B cell (primary cell): ENCODE measurements at regions not wholly inside any gene's neighbourhood (a gene's known extent, or its start where the extent isn't known, plus 50 kb on each side); places are given as distances from the start of the nearest gene placed in this dataset.

Source experiments
- ATAC-seq: fragments of 200-7000 bp; cut with Tn5 transposase; one replicate; pipeline ENCODE4 v1.10.0; 2021; ENCODE audit warnings: low read depth, mild to moderate bottlenecking, moderate number of reproducible peaks, moderate library complexity
- CTCF ChIA-PET: fragments of 350-600 bp; sonication (Branson Sonifier 250); formaldehyde crosslinking; loops from one replicate; lab custom pipeline; 2021; ENCODE audit warnings: antibody characterized with exemption, inconsistent platforms; lab: Charles Lee
- POLR2A ChIA-PET: fragments of 350-600 bp; sonication (Branson Sonifier 250); formaldehyde crosslinking; loops from one replicate; lab custom pipeline; 2021; ENCODE audit warnings: antibody characterized with exemption; lab: Charles Lee
- DNase-seq: peaks from one replicate; pipeline ENCODE4 v3.0.0; 2013
- H2AFZ ChIP-seq: 2 replicates; pipeline ENCODE4 v1.6.1; 2012; ENCODE audit warnings: mild to moderate bottlenecking, low read depth, low read length; ENCODE audit not compliant: insufficient read depth, poor library complexity, severe bottlenecking
- H3K27ac ChIP-seq, 2 donors: 1 replicate in 1 of 2; 2 replicates in 1 of 2; pipeline ENCODE4 v1.5.1; 2012 to 2013; ENCODE audit warnings: low read length in 2 of 2, mild to moderate bottlenecking in 2 of 2, moderate library complexity in 1 of 2
- H3K27me3 ChIP-seq, 4 experiments: fragments of 200-600 bp in 1 of 4; sonication (generic) in 1 of 4; replicated peaks in 1 of 4; 1 replicate in 2 of 4; 2 replicates in 2 of 4; pipeline versions ENCODE4 v1.6.1 to v1.7.0; 2013 to 2016; ENCODE audit warnings: low read length in 3 of 4, mild to moderate bottlenecking in 2 of 4, mixed read lengths in 1 of 4, moderate library complexity in 1 of 4; ENCODE audit not compliant: insufficient read depth in 4 of 4, control insufficient read depth in 3 of 4; ENCODE audit errors: control extremely low read depth in 1 of 4
- H3K36me3 ChIP-seq, 2 experiments: replicated peaks in 1 of 2; 1 replicate in 1 of 2; 2 replicates in 1 of 2; pipeline versions ENCODE4 v1.6.1 to v1.7.1; 2013; ENCODE audit warnings: low read length in 1 of 2; ENCODE audit not compliant: insufficient read depth in 2 of 2, control insufficient read depth in 1 of 2; ENCODE audit errors: control extremely low read depth in 1 of 2, extremely low read depth in 1 of 2
- H3K4me1 ChIP-seq, 2 donors: fragments of 200-600 bp in 1 of 2; sonication (generic) in 1 of 2; 1 replicate in 1 of 2; 2 replicates in 1 of 2; pipeline versions ENCODE4 v1.5.1 to v1.6.1; 2013 to 2017; ENCODE audit warnings: low read length in 2 of 2; ENCODE audit not compliant: control insufficient read depth in 2 of 2, insufficient read depth in 2 of 2
- H3K4me2 ChIP-seq: replicated peaks from 2 replicates; pipeline ENCODE3; 2012; ENCODE audit warnings: mild to moderate bottlenecking, low read depth, low read length; ENCODE audit not compliant: poor library complexity, severe bottlenecking
- H3K4me3 ChIP-seq, 5 experiments: fragments of 200-600 bp in 1 of 5; sonication (generic) in 1 of 5; 1 replicate in 3 of 5; 2 replicates in 2 of 5; pipeline versions ENCODE4 v1.5.1 to v1.7.0; 2011 to 2016; ENCODE audit warnings: low read length in 4 of 5, mild to moderate bottlenecking in 4 of 5, low read depth in 2 of 5, control low read depth in 1 of 5, moderate library complexity in 1 of 5; ENCODE audit not compliant: insufficient read depth in 1 of 5; ENCODE audit errors: control extremely low read depth in 1 of 5, extremely low read depth in 1 of 5
- H3K79me2 ChIP-seq: fragments of 200-600 bp; sonication (generic); one replicate; pipeline ENCODE4 v1.6.0; 2016; ENCODE audit warnings: low read length; ENCODE audit not compliant: control insufficient read depth, insufficient read depth
- H3K9ac ChIP-seq: fragments of 200-600 bp; sonication (generic); 2 replicates; pipeline ENCODE4 v1.6.1; 2017; ENCODE audit warnings: mild to moderate bottlenecking, low read length, moderate library complexity
- H3K9me3 ChIP-seq, 3 donors: one replicate each; pipeline versions ENCODE4 v1.6.1 to v1.7.1; 2013; ENCODE audit warnings: low read length in 2 of 3; ENCODE audit not compliant: control insufficient read depth in 2 of 3, insufficient read depth in 1 of 3; ENCODE audit errors: control extremely low read depth in 1 of 3
- H4K20me1 ChIP-seq: 2 replicates; pipeline ENCODE4 v1.6.0; 2012; ENCODE audit warnings: mild to moderate bottlenecking, low read length; ENCODE audit not compliant: insufficient read depth, control insufficient read depth, poor library complexity, severe bottlenecking
- H3K27ac Mint-ChIP-seq: one replicate; pipeline ENCODE4 v1.8.0; 2021; ENCODE audit warnings: mixed read lengths
- H3K27me3 Mint-ChIP-seq: one replicate; pipeline ENCODE4 v1.8.0; 2021; ENCODE audit warnings: mixed read lengths
- H3K4me1 Mint-ChIP-seq: one replicate; pipeline ENCODE4 v1.8.0; 2021; ENCODE audit warnings: mixed read lengths
- H3K4me3 Mint-ChIP-seq: one replicate; pipeline ENCODE4 v1.8.0; 2021; ENCODE audit warnings: mixed read lengths
- H3K9me3 Mint-ChIP-seq: one replicate; pipeline ENCODE4 v1.8.0; 2022; ENCODE audit warnings: mixed read lengths; ENCODE audit not compliant: insufficient read depth
- CTCF ChIP-seq: fragments of 200-600 bp; IDR thresholded peaks from one replicate; pipeline ENCODE4 v1.8.0; 2022; ENCODE audit warnings: antibody characterized with exemption, mild to moderate bottlenecking
- EZH2 ChIP-seq: IDR thresholded peaks from 2 replicates; pipeline ENCODE4 v1.6.1; 2012; ENCODE audit warnings: borderline replicate concordance, low read depth, mild to moderate bottlenecking, moderate library complexity, low read length; ENCODE audit not compliant: insufficient read depth, poor library complexity, severe bottlenecking
- WGBS: methylation state at CpG from one replicate; pipeline ENCODE4 v1.1.5; 2013; ENCODE audit warnings: missing lambda C conversion rate; ENCODE audit not compliant: insufficient coverage; 5-methylcytosine and 5-hydroxymethylcytosine counted together
- intact Hi-C: fragments of 100-400 bp; cut with micrococcal nuclease; formaldehyde crosslinking; loops from one replicate; pipeline ENCODE4 v1.10.0; 2022

GRCh38 chr2:118319271-118319684, 231.0 kb downstream of the INSIG2 start:
- ChIA-PET CTCF (no interaction called here), POLR2A (no interaction called here)
- Histone ChIP-seq H2AFZ (no peak overlapping the region), H3K36me3 (no peaks in the 10 kb centered on the region), H4K20me1 (no peaks in the 10 kb centered on the region), H3K4me3 (no peak overlapping the region), H3K27me3 (peaks cover 0 to 4% (median 2%) of the 10 kb centered on the region in 4 experiments), H3K27ac (no peak overlapping the region), H3K9me3 (no peaks in the 10 kb centered on the region), H3K9ac (no peak overlapping the region), H3K4me2 (no peak overlapping the region), H3K4me1 (no peaks in the 10 kb centered on the region), H3K79me2 (no peaks in the 10 kb centered on the region)
- DNase-seq, result no peak
- Mint-ChIP-seq H3K9me3 (peaks cover 3% of the 10 kb centered on the region), H3K27ac (no peak overlapping the region), H3K4me3 (no peak overlapping the region), H3K4me1 (no peaks in the 10 kb centered on the region), H3K27me3 (peaks cover 23% of the 10 kb centered on the region)
- intact Hi-C loops, result no loop called here
- ATAC-seq, result no peak
- 0% methylated on average over 1 of the region's 4 CpGs for WGBS
- TF ChIP-seq CTCF (no peak), EZH2 (no peak)

GRCh38 chr2:118315606-118316005, 227.3 kb downstream of the INSIG2 start:
- Histone ChIP-seq H2AFZ (no peak overlapping the region), H3K9ac (no peak overlapping the region), H3K4me3 (no peak overlapping the region), H3K4me1 (peaks cover 3 to 4% of the 10 kb centered on the region in 2 donors), H3K27ac (no peak overlapping the region), H3K27me3 (peaks cover 0 to 20% (median 10%) of the 10 kb centered on the region in 4 experiments), H3K79me2 (no peaks in the 10 kb centered on the region), H3K36me3 (no peaks in the 10 kb centered on the region), H4K20me1 (no peaks in the 10 kb centered on the region), H3K9me3 (peaks cover 0 to 7% (median 0%) of the 10 kb centered on the region in 3 donors), H3K4me2 (no peak overlapping the region)
- ATAC-seq (no peak), DNase-seq (no peak)
- ChIA-PET POLR2A (no interaction called here), CTCF (interaction anchor here (1.1 kb wide), 1 partner anchor 93 kb away, joined by 3 read pairs; no protein-coding TSS in a partner anchor)
- Mint-ChIP-seq H3K4me3 (no peak overlapping the region), H3K27ac (no peak overlapping the region), H3K9me3 (peaks cover 3% of the 10 kb centered on the region), H3K27me3 (peaks cover 35% of the 10 kb centered on the region), H3K4me1 (peaks cover 3% of the 10 kb centered on the region)
- intact Hi-C loops, result no loop called here
- 64% methylated on average over 3 of the region's 5 CpGs for WGBS
- TF ChIP-seq CTCF (no peak), EZH2 (no peak)
